HK-2 (cell line): ENCODE measurements at regions not wholly inside any gene's neighbourhood (a gene's known extent, or its start where the extent isn't known, plus 50 kb on each side); places are given as distances from the start of the nearest gene placed in this dataset.
"Not testable (repeated sequence)": the region's sequence is repeated elsewhere in the genome, so short reads cannot be mapped to it uniquely, and the experiment has no call there.

Experiments
- DNase-seq: peaks from one replicate; pipeline ENCODE4 v3.0.0-alpha.2; 2018; ENCODE audit not compliant: unreplicated experiment

GRCh38 chr4:1589098-1589497, 95.0 kb downstream of the FAM53A start:
- no peak for DNase-seq

GRCh38 chr4:1588306-1588705, 95.8 kb downstream of the FAM53A start:
- no peak for DNase-seq

GRCh38 chr4:1584498-1584897, 99.6 kb downstream of the FAM53A start:
- no peak for DNase-seq

- no peak for DNase-seq
These were observed 100.3 kb downstream of the FAM53A start for GRCh38 chr4:1583859-1584258.

- DNase-seq, result no peak
These were observed 100.9 kb downstream of the FAM53A start for GRCh38 chr4:1583051-1583785.

GRCh38 chr4:1582227-1582626, 101.9 kb downstream of the FAM53A start:
- no peak for DNase-seq

GRCh38 chr4:1581164-1581894, 102.8 kb downstream of the FAM53A start:
- DNase-seq, result peak; percentile 84

- not testable (repeated sequence) for DNase-seq
These were observed 103.5 kb downstream of the FAM53A start for GRCh38 chr4:1580692-1581012.

- peak; percentile 93 for DNase-seq
These were observed 104.0 kb downstream of the FAM53A start for GRCh38 chr4:1579901-1580691.

GRCh38 chr4:1579001-1579900, 104.9 kb downstream of the FAM53A start:
- peak; percentile 91 for DNase-seq

- DNase-seq, result no peak
These were observed 105.8 kb downstream of the FAM53A start for GRCh38 chr4:1578251-1578773.

- no peak for DNase-seq
These were observed 106.3 kb downstream of the FAM53A start for GRCh38 chr4:1577822-1578217.

- no peak for DNase-seq
These were observed 106.9 kb downstream of the FAM53A start for GRCh38 chr4:1576961-1577821.

GRCh38 chr4:1576304-1576960, 107.7 kb downstream of the FAM53A start:
- no peak for DNase-seq

- DNase-seq, result no peak
These were observed 108.5 kb downstream of the FAM53A start for GRCh38 chr4:1575418-1576303.

- no peak for DNase-seq
These were observed 109.3 kb downstream of the FAM53A start for GRCh38 chr4:1574601-1575417.

GRCh38 chr4:1573830-1574459, 110.2 kb downstream of the FAM53A start:
- DNase-seq, result no peak
